GM12864 (cell line): ENCODE measurements at regions not wholly inside any gene's neighbourhood (a gene's known extent, or its start where the extent isn't known, plus 50 kb on each side); places are given as distances from the start of the nearest gene placed in this dataset.

Experiments used
- DNase-seq: peaks from one replicate; pipeline ENCODE4 v3.0.0-alpha.2; 2011; ENCODE audit warnings: low read depth
- H3K4me3 ChIP-seq: 2 replicates; pipeline ENCODE4 v1.5.1; 2011; ENCODE audit warnings: mild to moderate bottlenecking, low read depth, low read length, control low read depth
- CTCF ChIP-seq: IDR thresholded peaks from 2 replicates; pipeline ENCODE4 v1.5.1; 2011; ENCODE audit warnings: low read depth, mild to moderate bottlenecking, moderate library complexity, low read length, control low read depth, inconsistent platforms; ENCODE audit errors: missing control alignments

- TF ChIP-seq CTCF, result no peak
- no peak overlapping the region for H3K4me3 ChIP-seq
- DNase-seq, result no peak
Observed at GRCh38 chr3:168157099-168157700, 61.5 kb upstream of the GOLIM4 start.

GRCh38 chr3:168156479-168156878 lies 60.8 kb upstream of the GOLIM4 start:
- DNase-seq, result no peak
- no peak for TF ChIP-seq CTCF
- no peak overlapping the region for H3K4me3 ChIP-seq

GRCh38 chr3:168155303-168155702 lies 59.6 kb upstream of the GOLIM4 start:
- TF ChIP-seq CTCF, result no peak
- no peak for DNase-seq
- no peak overlapping the region for H3K4me3 ChIP-seq

GRCh38 chr3:168154089-168154488 lies 58.4 kb upstream of the GOLIM4 start:
- TF ChIP-seq CTCF, result no peak
- DNase-seq, result no peak
- no peak overlapping the region for H3K4me3 ChIP-seq

GRCh38 chr3:168152149-168152548 lies 56.4 kb upstream of the GOLIM4 start:
- no peak for DNase-seq
- H3K4me3 ChIP-seq, result no peak overlapping the region
- no peak for TF ChIP-seq CTCF
